DOHH2 (cell line): ENCODE measurements at regions not wholly inside any gene's neighbourhood (a gene's known extent, or its start where the extent isn't known, plus 50 kb on each side); places are given as distances from the start of the nearest gene placed in this dataset.

Experiments
- H3F3A ChIP-seq: fragments of 200-600 bp; sonication (generic), shearing (Covaris generic); 2 replicates; pipeline ENCODE4 v1.6.0; 2016; ENCODE audit warnings: antibody characterized with exemption, mild to moderate bottlenecking; ENCODE audit not compliant: control insufficient read depth, insufficient read depth
- H3K27ac ChIP-seq: fragments of 200-600 bp; sonication (generic); 2 replicates; pipeline ENCODE4 v1.5.1; 2014; ENCODE audit warnings: low read depth, mild to moderate bottlenecking, low read length, moderate library complexity
- H3K27me3 ChIP-seq: fragments of 200-600 bp; sonication (generic); 2 replicates; pipeline ENCODE4 v1.6.1; 2014; ENCODE audit warnings: mild to moderate bottlenecking, low read length, mixed read lengths; ENCODE audit not compliant: control insufficient read depth
- H3K36me3 ChIP-seq: fragments of 200-600 bp; sonication (generic); 2 replicates; pipeline ENCODE4 v1.6.1; 2014; ENCODE audit warnings: mild to moderate bottlenecking, low read length, moderate library complexity, mixed read lengths; ENCODE audit not compliant: control insufficient read depth
- H3K4me1 ChIP-seq: fragments of 200-600 bp; sonication (generic); 2 replicates; pipeline ENCODE4 v1.6.1; 2014; ENCODE audit warnings: mild to moderate bottlenecking, low read length, mixed read lengths; ENCODE audit not compliant: control insufficient read depth
- H3K4me2 ChIP-seq: fragments of 200-600 bp; sonication (generic); 2 replicates; pipeline ENCODE4 v1.6.0; 2014; ENCODE audit warnings: mild to moderate bottlenecking, low read length, moderate library complexity
- H3K4me3 ChIP-seq: fragments of 200-600 bp; sonication (generic); 2 replicates; pipeline ENCODE4 v1.5.1; 2014; ENCODE audit warnings: mild to moderate bottlenecking, low read length, mixed read lengths
- H3K79me2 ChIP-seq: fragments of 200-600 bp; sonication (generic); 2 replicates; pipeline ENCODE4 v1.6.1; 2014; ENCODE audit warnings: mild to moderate bottlenecking, low read length, mixed read lengths; ENCODE audit not compliant: control insufficient read depth
- H3K9me2 ChIP-seq: fragments of 200-600 bp; sonication (generic); replicated peaks from 2 replicates; pipeline ENCODE4 v1.6.1; 2014; ENCODE audit warnings: mild to moderate bottlenecking, low read length, mixed read lengths; ENCODE audit not compliant: control insufficient read depth
- H3K9me3 ChIP-seq: fragments of 200-600 bp; sonication (generic); 2 replicates; pipeline ENCODE4 v1.6.1; 2014; ENCODE audit warnings: antibody characterized with exemption, low read length, mixed read lengths; ENCODE audit not compliant: control insufficient read depth, insufficient read depth
- H4K20me1 ChIP-seq: fragments of 200-600 bp; sonication (generic); 2 replicates; pipeline ENCODE4 v1.6.0; 2014; ENCODE audit warnings: low read depth, mild to moderate bottlenecking, antibody characterized with exemption, low read length, moderate library complexity; ENCODE audit not compliant: control insufficient read depth, insufficient read depth
- EZH2phosphoT487 ChIP-seq: fragments of 200-600 bp; sonication (generic); IDR thresholded peaks from 2 replicates; pipeline ENCODE4 v1.6.1; 2017; ENCODE audit warnings: borderline replicate concordance, mild to moderate bottlenecking, antibody characterized with exemption, low read length, moderate library complexity, mixed read lengths
- TF ChIP-seq, protein P1 (sequence below): fragments of 200-600 bp; sonication (generic); IDR thresholded peaks from one replicate; pipeline ENCODE4 v1.5.1; 2014; ENCODE audit warnings: antibody characterized with exemption, mild to moderate bottlenecking, low read depth, low read length; ENCODE audit not compliant: poor library complexity, severe bottlenecking

DNA sequence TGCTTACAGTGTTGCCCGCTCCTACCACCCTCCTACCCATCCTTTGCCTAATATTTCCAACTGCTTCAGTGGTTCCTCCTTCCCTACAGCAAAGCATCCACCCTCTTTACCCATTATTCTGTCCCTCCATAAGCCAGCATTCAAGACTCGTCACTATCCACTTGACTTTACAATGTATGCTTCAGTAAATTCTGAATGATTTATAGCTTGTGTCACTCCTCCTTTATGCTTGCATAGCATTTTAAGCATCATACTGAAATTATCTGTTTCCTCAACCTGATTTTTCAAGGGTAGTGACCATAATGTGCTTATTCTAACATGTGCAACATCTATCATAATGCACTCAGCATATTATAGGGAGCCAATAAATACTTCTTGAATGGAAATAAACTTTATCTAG, 365.5 kb downstream of the RAB28 start:
- no peak overlapping the region for H3K27ac ChIP-seq
- H3K79me2 ChIP-seq, result no peaks in the 10 kb centered on the region
- no peaks in the 10 kb centered on the region for H3K36me3 ChIP-seq
- H3K4me3 ChIP-seq, result no peak overlapping the region
- H4K20me1 ChIP-seq, result no peaks in the 10 kb centered on the region
- H3K4me2 ChIP-seq, result no peak overlapping the region
- no peaks in the 10 kb centered on the region for H3F3A ChIP-seq
- no peaks in the 10 kb centered on the region for H3K4me1 ChIP-seq
- no peaks in the 10 kb centered on the region for H3K9me2 ChIP-seq
- H3K27me3 ChIP-seq, result no peaks in the 10 kb centered on the region
- TF ChIP-seq, protein P1, sequence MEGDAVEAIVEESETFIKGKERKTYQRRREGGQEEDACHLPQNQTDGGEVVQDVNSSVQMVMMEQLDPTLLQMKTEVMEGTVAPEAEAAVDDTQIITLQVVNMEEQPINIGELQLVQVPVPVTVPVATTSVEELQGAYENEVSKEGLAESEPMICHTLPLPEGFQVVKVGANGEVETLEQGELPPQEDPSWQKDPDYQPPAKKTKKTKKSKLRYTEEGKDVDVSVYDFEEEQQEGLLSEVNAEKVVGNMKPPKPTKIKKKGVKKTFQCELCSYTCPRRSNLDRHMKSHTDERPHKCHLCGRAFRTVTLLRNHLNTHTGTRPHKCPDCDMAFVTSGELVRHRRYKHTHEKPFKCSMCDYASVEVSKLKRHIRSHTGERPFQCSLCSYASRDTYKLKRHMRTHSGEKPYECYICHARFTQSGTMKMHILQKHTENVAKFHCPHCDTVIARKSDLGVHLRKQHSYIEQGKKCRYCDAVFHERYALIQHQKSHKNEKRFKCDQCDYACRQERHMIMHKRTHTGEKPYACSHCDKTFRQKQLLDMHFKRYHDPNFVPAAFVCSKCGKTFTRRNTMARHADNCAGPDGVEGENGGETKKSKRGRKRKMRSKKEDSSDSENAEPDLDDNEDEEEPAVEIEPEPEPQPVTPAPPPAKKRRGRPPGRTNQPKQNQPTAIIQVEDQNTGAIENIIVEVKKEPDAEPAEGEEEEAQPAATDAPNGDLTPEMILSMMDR, result no peak
- TF ChIP-seq EZH2phosphoT487, result no peak
- H3K9me3 ChIP-seq, result no peaks in the 10 kb centered on the region

GRCh38 chr4:13117185-13117584, 367.0 kb downstream of the RAB28 start:
- Histone ChIP-seq H3K27me3 (no peaks in the 10 kb centered on the region), H3K9me3 (no peaks in the 10 kb centered on the region), H4K20me1 (no peaks in the 10 kb centered on the region), H3F3A (no peaks in the 10 kb centered on the region), H3K9me2 (no peaks in the 10 kb centered on the region), H3K36me3 (no peaks in the 10 kb centered on the region), H3K4me3 (no peak overlapping the region), H3K4me1 (no peaks in the 10 kb centered on the region), H3K4me2 (no peak overlapping the region), H3K27ac (no peak overlapping the region), H3K79me2 (no peaks in the 10 kb centered on the region)
- TF ChIP-seq EZH2phosphoT487, result no peak
- TF ChIP-seq, protein P1, result no peak

- H3K9me2 ChIP-seq, result no peaks in the 10 kb centered on the region
- H3K9me3 ChIP-seq, result no peaks in the 10 kb centered on the region
- no peaks in the 10 kb centered on the region for H3K27me3 ChIP-seq
- H3K4me3 ChIP-seq, result no peak overlapping the region
- TF ChIP-seq, protein P1, result no peak
- TF ChIP-seq EZH2phosphoT487, result no peak
- H4K20me1 ChIP-seq, result no peaks in the 10 kb centered on the region
- no peaks in the 10 kb centered on the region for H3K36me3 ChIP-seq
- H3K4me1 ChIP-seq, result no peaks in the 10 kb centered on the region
- H3K27ac ChIP-seq, result no peak overlapping the region
- H3K79me2 ChIP-seq, result no peaks in the 10 kb centered on the region
- no peak overlapping the region for H3K4me2 ChIP-seq
- H3F3A ChIP-seq, result no peaks in the 10 kb centered on the region
These were observed 372.1 kb downstream of the RAB28 start for GRCh38 chr4:13112030-13112429.

DNA sequence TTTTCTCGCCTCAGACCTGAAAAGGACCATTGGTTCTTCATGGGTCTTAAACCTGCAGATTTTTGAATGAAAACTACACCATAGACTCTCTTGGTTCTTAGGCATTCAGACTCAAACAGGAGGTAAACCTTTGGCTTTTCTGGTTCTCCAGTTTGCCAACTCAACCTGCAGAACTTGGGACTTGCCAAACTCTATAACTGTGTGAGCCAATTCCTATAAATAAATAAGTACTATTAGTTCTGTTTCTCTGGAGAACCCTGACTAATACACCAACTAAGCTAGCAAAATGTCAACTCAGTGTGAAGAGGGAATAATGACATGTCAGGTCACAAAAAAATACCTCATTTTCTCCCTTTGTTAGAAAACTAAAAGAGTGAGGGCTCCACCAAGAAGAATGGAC, 374.6 kb downstream of the RAB28 start:
- Histone ChIP-seq H3K79me2 (no peaks in the 10 kb centered on the region), H3K27me3 (no peaks in the 10 kb centered on the region), H3F3A (no peaks in the 10 kb centered on the region), H4K20me1 (no peaks in the 10 kb centered on the region), H3K4me1 (no peaks in the 10 kb centered on the region), H3K27ac (no peak overlapping the region), H3K4me3 (no peak overlapping the region), H3K4me2 (no peak overlapping the region), H3K36me3 (no peaks in the 10 kb centered on the region), H3K9me3 (no peaks in the 10 kb centered on the region), H3K9me2 (no peaks in the 10 kb centered on the region)
- TF ChIP-seq, protein P1, result no peak
- no peak for TF ChIP-seq EZH2phosphoT487
